Stimulated activated CD8-positive, alpha-beta memory T cell treated with anti-CD3 and anti-CD28 coated beads, Interleukin-7, amount 100 ng/mL, for 4 hours (primary cell): ENCODE measurements at regions not wholly inside any gene's neighbourhood (a gene's known extent, or its start where the extent isn't known, plus 50 kb on each side); places are given as distances from the start of the nearest gene placed in this dataset.

Experiments used
- DNase-seq, 2 donors: peaks; one replicate each; pipeline ENCODE4 v3.0.0-alpha.2; 2020; ENCODE audit warnings: low read depth in 2 of 2

- DNase-seq, result no peak
Measured at GRCh38 chr3:194967151-194968117, 281.8 kb downstream of the FAM43A start.

GRCh38 chr3:194970066-194970465 is 284.4 kb downstream of the FAM43A start:
- DNase-seq, result no peak

- DNase-seq, result no peak
Measured at GRCh38 chr3:194971009-194971408, 285.3 kb downstream of the FAM43A start.

GRCh38 chr3:194971965-194972364 is 286.3 kb downstream of the FAM43A start:
- no peak for DNase-seq

GRCh38 chr3:194972641-194973040 is 287.0 kb downstream of the FAM43A start:
- no peak for DNase-seq

- DNase-seq, result no peak
Measured at GRCh38 chr3:194973366-194974000, 287.8 kb downstream of the FAM43A start.

- no peak for DNase-seq
Measured at GRCh38 chr3:194974468-194975135, 288.9 kb downstream of the FAM43A start.

GRCh38 chr3:194976049-194976451 is 290.4 kb downstream of the FAM43A start:
- DNase-seq, result no peak

GRCh38 chr3:194976874-194977273 is 291.2 kb downstream of the FAM43A start:
- DNase-seq, result no peak

GRCh38 chr3:194977356-194977755 is 291.7 kb downstream of the FAM43A start:
- DNase-seq, result no peak

GRCh38 chr3:194979173-194979572 is 291.8 kb downstream of the XXYLT1 start:
- DNase-seq, result no peak

- DNase-seq, result no peak
Measured at GRCh38 chr3:194982472-194982871, 288.5 kb downstream of the XXYLT1 start.

- no peak for DNase-seq
Measured at GRCh38 chr3:194983121-194983520, 287.8 kb downstream of the XXYLT1 start.

- DNase-seq, result no peak
Measured at GRCh38 chr3:194983620-194984019, 287.3 kb downstream of the XXYLT1 start.

GRCh38 chr3:194984066-194984465 is 286.9 kb downstream of the XXYLT1 start:
- DNase-seq, result no peak

GRCh38 chr3:194984622-194985021 is 286.3 kb downstream of the XXYLT1 start:
- no peak for DNase-seq

- no peak for DNase-seq
Measured at GRCh38 chr3:194985031-194985578, 285.9 kb downstream of the XXYLT1 start.

- no peak for DNase-seq
Measured at GRCh38 chr3:194986208-194987043, 284.5 kb downstream of the XXYLT1 start.

- no peak for DNase-seq
Measured at GRCh38 chr3:194987571-194988494, 283.1 kb downstream of the XXYLT1 start.

- no peak for DNase-seq
Measured at GRCh38 chr3:194988495-194989165, 282.3 kb downstream of the XXYLT1 start.
